ENCODE measurements at regions not wholly inside any gene's neighbourhood (a gene's known extent, or its start where the extent isn't known, plus 50 kb on each side); places are given as distances from the start of the nearest gene placed in this dataset.

DNA sequence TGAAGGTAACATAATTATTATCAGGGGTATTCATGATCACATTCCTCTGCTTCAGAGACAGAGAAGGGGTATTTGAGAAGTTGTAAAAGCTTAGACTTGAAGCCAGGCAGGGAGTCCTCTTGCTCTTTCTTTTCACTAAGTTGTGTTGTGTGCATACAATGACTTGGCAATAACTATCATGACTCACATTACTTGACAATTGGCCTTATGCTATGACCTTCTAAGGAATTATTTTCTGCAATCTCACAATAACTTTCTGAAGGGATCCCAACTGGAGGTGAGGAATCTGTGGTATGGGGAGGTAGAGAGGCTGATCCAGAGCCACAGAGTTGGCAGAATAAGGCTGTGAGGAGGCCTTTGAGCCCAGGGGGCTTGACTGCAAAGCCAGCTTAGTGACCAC lies 622.3 kb downstream of the MTRR start:
- no peak for DNase-seq
- no peak overlapping the region for H3K4me3 Mint-ChIP-seq
- no peaks in the 10 kb centered on the region for H3K27me3 Mint-ChIP-seq (ENCODE audit: low read depth in 3 of 3)
- H3K36me3 Mint-ChIP-seq = no peaks in the 10 kb centered on the region
- H3K27ac Mint-ChIP-seq = no peak overlapping the region
- H3K4me1 Mint-ChIP-seq = no peaks in the 10 kb centered on the region
- peaks cover 8 to 29% (median 16%) of the 10 kb centered on the region in 6 donors for H3K9me3 Mint-ChIP-seq

DNA sequence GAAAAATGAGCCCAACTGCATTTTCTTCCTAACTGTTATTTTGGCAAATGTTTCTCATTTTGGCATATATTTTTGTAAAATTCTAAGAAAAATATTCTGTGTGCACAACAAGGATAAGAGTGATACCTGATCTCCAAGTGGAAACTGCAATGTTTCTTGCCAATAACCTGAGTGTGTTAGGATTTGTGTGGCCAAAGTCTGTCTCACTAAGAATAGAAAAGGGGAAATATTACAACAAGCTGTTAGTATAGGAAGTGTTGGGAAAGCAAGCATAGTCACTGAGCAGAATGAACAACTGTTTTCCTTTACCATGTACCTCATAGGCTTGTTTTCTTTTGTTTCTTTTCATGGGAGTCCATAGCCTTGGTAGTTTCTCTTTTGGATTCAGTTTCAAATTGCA lies 624.2 kb downstream of the MTRR start:
- Mint-ChIP-seq H3K4me1 (no peaks in the 10 kb centered on the region), H3K9me3 (peaks cover 8 to 44% (median 21%) of the 10 kb centered on the region in 6 donors), H3K27ac (no peak overlapping the region), H3K36me3 (no peaks in the 10 kb centered on the region), H3K4me3 (no peak overlapping the region), H3K27me3 (ENCODE audit: low read depth in 3 of 3) (peaks cover 0 to 2% (median 0%) of the 10 kb centered on the region in 3 donors)
- no peak for DNase-seq

DNA sequence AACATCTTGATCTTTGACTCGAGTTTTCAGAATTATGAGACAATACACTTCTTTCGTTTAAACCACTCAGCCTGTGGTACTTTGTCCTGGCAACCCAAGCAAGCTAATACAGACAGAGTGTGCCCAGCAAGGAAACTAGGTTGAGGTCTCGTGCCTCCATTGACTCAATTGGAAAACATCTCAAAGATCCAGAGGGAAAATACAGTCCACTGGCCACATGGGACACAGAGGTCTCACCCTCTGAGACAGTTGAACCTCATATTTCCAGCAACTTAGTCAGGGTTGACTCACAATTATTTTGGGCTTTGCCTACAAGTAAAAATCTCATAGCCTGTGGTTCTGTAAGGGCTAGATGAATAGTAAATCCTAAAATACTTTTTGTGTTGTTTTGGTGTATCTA lies 631.5 kb downstream of the MTRR start:
- no peak overlapping the region for H3K27ac Mint-ChIP-seq
- H3K9me3 Mint-ChIP-seq = peaks cover 4 to 39% (median 15%) of the 10 kb centered on the region in 6 donors
- no peak for DNase-seq
- peaks cover 0 to 2% (median 0%) of the 10 kb centered on the region in 3 donors for H3K27me3 Mint-ChIP-seq (ENCODE audit: low read depth in 3 of 3)
- H3K4me3 Mint-ChIP-seq = no peak overlapping the region
- no peaks in the 10 kb centered on the region for H3K36me3 Mint-ChIP-seq
- H3K4me1 Mint-ChIP-seq = no peaks in the 10 kb centered on the region

DNA sequence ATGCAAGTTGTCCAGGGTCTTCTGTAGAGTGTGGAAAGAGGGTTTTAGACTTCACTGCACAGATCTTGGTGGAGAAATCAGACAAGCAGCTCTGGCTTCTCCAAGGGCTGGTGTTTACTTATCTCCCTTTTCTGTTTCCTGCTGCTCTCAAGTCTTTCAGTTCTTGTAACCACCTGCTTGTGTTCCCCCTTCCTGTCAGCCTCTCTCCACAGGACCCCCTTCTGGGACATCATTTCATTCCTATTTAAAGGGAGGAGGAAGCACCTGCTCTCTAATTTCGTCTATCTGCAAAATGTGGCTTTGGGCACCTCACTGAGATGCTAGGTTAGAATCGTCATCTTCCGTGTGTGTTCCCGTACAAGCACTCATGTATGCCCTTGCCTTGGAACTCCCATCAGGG lies 636.2 kb downstream of the MTRR start:
- Mint-ChIP-seq H3K27me3 (ENCODE audit: low read depth in 3 of 3) (peaks cover 0 to 2% (median 0%) of the 10 kb centered on the region in 3 donors), H3K36me3 (no peaks in the 10 kb centered on the region), H3K27ac (no peak overlapping the region), H3K9me3 (peaks cover 5 to 15% (median 6%) of the 10 kb centered on the region in 6 donors), H3K4me1 (no peaks in the 10 kb centered on the region), H3K4me3 (no peak overlapping the region)
- no peak for DNase-seq

DNA sequence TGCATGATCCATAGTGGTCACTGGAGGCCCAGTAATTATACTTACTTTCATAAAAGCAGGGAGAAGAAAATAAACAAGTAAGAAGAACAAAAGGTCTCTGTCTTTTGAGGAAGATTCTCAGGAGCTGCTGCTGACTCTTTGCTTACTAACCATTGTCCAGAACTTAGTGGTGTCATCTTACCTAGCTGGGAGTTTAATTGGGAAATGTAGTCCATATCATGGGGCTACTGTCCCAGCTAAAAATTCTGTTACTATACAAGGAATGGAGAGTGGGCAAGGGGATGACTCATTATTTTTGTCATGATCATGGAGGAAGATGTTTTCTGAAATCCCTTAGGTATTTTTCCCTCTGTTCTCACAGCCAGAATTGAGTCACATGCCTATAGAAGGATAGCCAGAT lies 639.3 kb downstream of the MTRR start:
- DNase-seq = no peak
- H3K27me3 Mint-ChIP-seq (ENCODE audit: low read depth in 3 of 3) = peaks cover 0 to 2% (median 0%) of the 10 kb centered on the region in 3 donors
- no peak overlapping the region for H3K27ac Mint-ChIP-seq
- no peaks in the 10 kb centered on the region for H3K4me1 Mint-ChIP-seq
- H3K9me3 Mint-ChIP-seq = peaks cover 6 to 13% (median 9%) of the 10 kb centered on the region in 6 donors
- H3K36me3 Mint-ChIP-seq = no peaks in the 10 kb centered on the region
- no peak overlapping the region for H3K4me3 Mint-ChIP-seq

DNA sequence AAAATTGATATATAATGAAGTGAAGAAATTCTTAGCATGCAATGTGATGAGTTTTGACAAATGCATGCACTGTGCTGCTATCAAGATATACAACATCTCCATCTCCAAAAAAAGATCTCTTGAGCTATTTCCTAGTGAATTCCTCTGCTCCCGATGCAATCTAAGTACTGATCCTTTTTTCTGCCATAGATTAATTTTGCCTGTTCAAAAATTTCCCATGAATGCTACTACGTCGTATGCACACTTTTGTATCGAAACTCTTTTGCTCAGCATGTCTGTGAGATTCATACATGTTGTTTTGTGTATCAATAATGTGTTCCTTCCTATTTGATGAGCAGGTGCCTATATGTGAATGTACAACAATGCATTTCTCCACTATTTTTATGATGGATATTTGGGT lies 647.4 kb downstream of the MTRR start:
- H3K27me3 Mint-ChIP-seq (ENCODE audit: low read depth in 3 of 3) = peaks cover 0 to 2% (median 0%) of the 10 kb centered on the region in 3 donors
- peaks cover 0 to 3% of the 10 kb centered on the region in 2 donors for H3K4me1 Mint-ChIP-seq
- H3K27ac Mint-ChIP-seq = no peak overlapping the region
- H3K36me3 Mint-ChIP-seq = peaks cover 0 to 3% (median 0%) of the 10 kb centered on the region in 3 donors
- peaks cover 4 to 25% (median 18%) of the 10 kb centered on the region in 6 donors for H3K9me3 Mint-ChIP-seq
- no peak overlapping the region for H3K4me3 Mint-ChIP-seq
- DNase-seq = no peak

DNA sequence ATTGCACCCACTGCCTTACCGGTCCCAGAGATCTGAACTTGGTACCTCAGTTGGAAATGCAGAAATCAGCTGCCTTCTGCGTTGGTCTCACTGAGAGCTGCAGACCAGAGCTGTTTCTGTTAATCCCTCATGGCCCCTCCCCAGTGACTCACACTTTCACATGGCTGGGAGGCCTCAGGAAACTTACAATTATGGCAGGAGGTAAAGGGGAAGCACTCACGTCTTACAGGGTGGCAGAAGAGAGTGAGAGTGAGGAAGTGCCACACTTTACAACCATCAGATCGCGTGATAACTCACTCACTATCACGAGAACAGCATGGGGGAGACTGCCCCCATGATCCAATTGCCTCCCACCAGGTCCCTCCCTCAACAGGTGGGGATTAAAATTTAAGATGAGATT lies 648.5 kb downstream of the MTRR start:
- H3K4me1 Mint-ChIP-seq = peaks cover 0 to 3% of the 10 kb centered on the region in 2 donors
- peaks cover 0 to 27% (median 17%) of the 10 kb centered on the region in 6 donors for H3K9me3 Mint-ChIP-seq
- peaks cover 0 to 3% (median 0%) of the 10 kb centered on the region in 3 donors for H3K36me3 Mint-ChIP-seq
- H3K4me3 Mint-ChIP-seq = no peak overlapping the region
- no peak overlapping the region for H3K27ac Mint-ChIP-seq
- no peak for DNase-seq
- peaks cover 0 to 2% (median 0%) of the 10 kb centered on the region in 3 donors for H3K27me3 Mint-ChIP-seq (ENCODE audit: low read depth in 3 of 3)

DNA sequence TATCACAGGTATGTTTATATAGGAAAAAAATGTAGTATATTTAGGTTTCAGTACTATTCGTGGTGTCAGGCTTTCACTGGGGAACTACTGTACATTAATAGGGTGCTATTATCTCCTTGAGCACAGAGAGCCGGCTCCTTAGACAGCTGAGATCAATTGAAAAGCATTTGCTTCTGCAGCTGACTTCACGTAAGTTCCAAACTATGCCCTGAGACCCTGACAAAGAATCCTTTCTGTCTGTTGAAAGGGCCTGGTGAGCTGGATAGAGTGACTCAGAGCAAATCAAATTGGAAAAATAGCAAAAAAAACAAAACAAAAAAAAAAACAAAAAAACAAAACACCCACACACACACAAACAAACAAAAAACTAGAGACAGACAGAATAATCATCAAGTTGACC lies 652.0 kb downstream of the MTRR start:
- Mint-ChIP-seq H3K27me3 (ENCODE audit: low read depth in 3 of 3) (no peaks in the 10 kb centered on the region), H3K9me3 (peaks cover 2 to 17% (median 11%) of the 10 kb centered on the region in 6 donors), H3K36me3 (no peaks in the 10 kb centered on the region), H3K4me3 (no peak overlapping the region), H3K27ac (no peak overlapping the region), H3K4me1 (no peaks in the 10 kb centered on the region)
- no peak for DNase-seq

DNA sequence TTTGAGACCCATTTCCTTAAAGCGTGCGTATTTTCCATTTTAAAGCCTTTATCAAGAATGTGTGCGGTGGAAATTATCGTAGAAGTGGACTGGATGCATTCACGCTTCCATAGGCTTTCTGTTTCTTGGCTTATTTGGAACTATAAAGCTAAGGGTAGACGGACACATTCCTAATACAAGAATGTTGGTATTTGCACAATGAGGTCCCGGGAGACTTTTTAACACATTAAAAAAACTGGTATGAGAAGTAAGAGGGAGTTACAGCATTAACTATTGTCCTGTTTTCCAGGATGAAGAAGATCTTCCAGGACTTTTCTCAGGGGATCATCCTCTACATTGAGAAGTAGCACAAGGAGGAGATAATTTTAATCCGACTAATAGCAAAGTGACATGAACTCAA lies 653.0 kb downstream of the MTRR start:
- Mint-ChIP-seq H3K27ac (no peak overlapping the region), H3K36me3 (no peaks in the 10 kb centered on the region), H3K27me3 (ENCODE audit: low read depth in 3 of 3) (no peaks in the 10 kb centered on the region), H3K4me3 (no peak overlapping the region), H3K9me3 (peaks cover 2 to 17% (median 7%) of the 10 kb centered on the region in 6 donors), H3K4me1 (no peaks in the 10 kb centered on the region)
- DNase-seq = no peak

DNA sequence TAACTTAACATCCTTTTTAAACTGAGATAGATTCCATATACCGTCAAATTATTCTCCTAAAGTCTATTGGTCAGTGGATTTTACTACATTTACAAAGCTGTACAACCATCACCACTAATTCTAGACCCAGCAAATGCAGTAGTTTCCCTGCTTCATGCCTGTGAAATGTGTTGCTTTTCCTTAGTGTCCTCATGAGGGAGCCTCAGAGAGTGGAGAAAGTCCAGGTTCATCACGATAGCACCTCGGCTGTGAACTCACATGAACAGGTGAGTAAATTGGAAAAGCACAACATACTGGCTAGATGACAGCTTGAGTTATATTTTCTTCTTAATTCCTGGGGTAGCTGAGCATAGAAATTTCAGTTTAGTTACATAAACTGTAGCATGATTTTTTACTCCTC lies 653.7 kb downstream of the MTRR start:
- H3K9me3 Mint-ChIP-seq = peaks cover 2 to 17% (median 5%) of the 10 kb centered on the region in 6 donors
- DNase-seq = no peak
- H3K4me1 Mint-ChIP-seq = no peaks in the 10 kb centered on the region
- no peak overlapping the region for H3K27ac Mint-ChIP-seq
- H3K4me3 Mint-ChIP-seq = no peak overlapping the region
- no peaks in the 10 kb centered on the region for H3K36me3 Mint-ChIP-seq
- H3K27me3 Mint-ChIP-seq (ENCODE audit: low read depth in 3 of 3) = no peaks in the 10 kb centered on the region

DNA sequence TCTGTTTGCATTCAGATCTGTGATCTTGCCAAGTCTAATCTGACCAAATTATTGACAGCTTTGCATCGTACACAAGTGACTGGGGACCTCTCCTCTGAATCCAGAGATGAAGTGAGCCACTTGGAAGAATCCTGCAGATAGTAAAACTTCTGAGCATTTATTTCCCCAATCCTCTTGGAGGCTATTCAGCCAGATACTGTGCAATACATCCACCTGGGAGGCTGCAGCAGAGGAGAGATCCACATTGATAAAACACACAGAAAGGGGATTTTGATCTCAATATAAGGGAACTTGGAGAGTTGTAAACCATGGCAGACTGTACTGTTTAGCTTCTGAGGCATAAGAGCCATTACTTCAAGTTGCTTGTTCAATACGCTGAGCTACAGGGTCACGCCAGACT lies 654.6 kb downstream of the MTRR start:
- H3K4me1 Mint-ChIP-seq = no peaks in the 10 kb centered on the region

DNA sequence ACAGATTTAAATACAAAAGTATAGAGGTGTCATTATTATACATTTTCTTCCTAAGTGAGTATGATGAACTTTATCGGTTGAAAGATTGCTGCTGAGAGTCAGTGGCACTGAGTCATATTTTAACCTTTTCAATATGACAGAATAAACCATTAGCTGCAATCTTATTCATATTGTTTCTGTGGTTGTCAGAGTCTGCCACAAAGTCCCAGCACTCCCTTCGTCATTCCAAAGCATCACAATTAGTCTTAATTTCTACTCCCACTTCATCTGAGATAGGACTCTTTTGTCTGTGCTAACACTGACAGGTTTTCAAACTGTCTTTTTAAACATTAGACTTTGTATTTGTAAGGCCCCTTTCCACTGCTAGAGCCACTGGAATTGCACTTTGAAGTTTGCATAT lies 656.9 kb downstream of the MTRR start:
- DNase-seq = no peak
- Mint-ChIP-seq H3K4me3 (no peak overlapping the region), H3K27me3 (ENCODE audit: low read depth in 3 of 3) (no peaks in the 10 kb centered on the region), H3K4me1 (no peaks in the 10 kb centered on the region), H3K36me3 (no peaks in the 10 kb centered on the region), H3K9me3 (peaks cover 2 to 17% (median 6%) of the 10 kb centered on the region in 6 donors), H3K27ac (no peak overlapping the region)

More for the DNA sequence above, 654.6 kb downstream of the MTRR start:
- H3K27ac Mint-ChIP-seq = no peak overlapping the region
- DNase-seq = no peak
- peaks cover 2 to 20% (median 5%) of the 10 kb centered on the region in 6 donors for H3K9me3 Mint-ChIP-seq
- H3K36me3 Mint-ChIP-seq = no peaks in the 10 kb centered on the region
- no peak overlapping the region for H3K4me3 Mint-ChIP-seq
- no peaks in the 10 kb centered on the region for H3K27me3 Mint-ChIP-seq (ENCODE audit: low read depth in 3 of 3)

DNA sequence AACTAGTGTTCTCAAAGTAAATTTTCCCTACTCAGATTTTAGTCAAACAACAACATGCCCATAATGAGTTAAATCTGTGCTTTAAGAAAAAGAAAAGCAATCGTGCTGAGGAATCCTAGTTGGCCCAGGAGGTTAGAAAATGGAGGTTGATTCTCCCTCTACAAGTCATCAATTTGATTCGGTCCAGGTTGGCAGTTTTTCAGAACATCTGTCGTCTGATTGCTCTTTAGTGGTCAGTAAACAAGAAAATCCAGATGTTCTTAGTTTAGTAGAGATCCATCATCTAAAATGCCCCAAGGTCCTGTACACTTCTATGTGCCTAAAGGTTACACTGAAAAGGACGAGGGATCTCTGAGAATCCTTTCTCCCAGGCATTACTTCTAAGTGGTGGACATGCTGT lies 659.2 kb downstream of the MTRR start:
- Mint-ChIP-seq H3K4me3 (no peak overlapping the region), H3K27me3 (ENCODE audit: low read depth in 3 of 3) (no peaks in the 10 kb centered on the region), H3K27ac (no peak overlapping the region), H3K4me1 (no peaks in the 10 kb centered on the region), H3K9me3 (peaks cover 2 to 6% (median 6%) of the 10 kb centered on the region in 6 donors), H3K36me3 (no peaks in the 10 kb centered on the region)
- DNase-seq = no peak

DNA sequence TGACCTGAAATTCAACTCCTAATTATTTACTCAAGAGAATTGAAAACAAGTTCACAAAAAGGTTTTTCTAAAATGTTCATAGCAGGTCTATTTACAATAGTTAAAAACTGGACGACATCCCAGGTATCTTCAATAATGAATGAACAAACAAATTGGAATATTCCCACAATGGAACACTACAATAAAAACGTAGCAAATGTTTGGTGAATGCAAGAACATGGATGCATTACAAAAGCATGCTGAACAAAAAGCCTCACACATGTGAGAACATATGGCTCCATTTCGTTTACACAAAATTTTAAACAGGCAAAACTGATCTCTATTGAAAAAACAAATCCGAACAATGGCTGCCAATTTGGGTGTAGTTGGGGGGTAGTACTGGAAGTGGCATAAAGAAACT lies 669.9 kb downstream of the MTRR start:
- no peak for DNase-seq
- no peaks in the 10 kb centered on the region for H3K4me1 Mint-ChIP-seq
- H3K27me3 Mint-ChIP-seq (ENCODE audit: low read depth in 3 of 3) = no peaks in the 10 kb centered on the region
- no peak overlapping the region for H3K4me3 Mint-ChIP-seq
- no peaks in the 10 kb centered on the region for H3K36me3 Mint-ChIP-seq
- H3K27ac Mint-ChIP-seq = no peak overlapping the region
- peaks cover 11 to 31% (median 16%) of the 10 kb centered on the region in 6 donors for H3K9me3 Mint-ChIP-seq

DNA sequence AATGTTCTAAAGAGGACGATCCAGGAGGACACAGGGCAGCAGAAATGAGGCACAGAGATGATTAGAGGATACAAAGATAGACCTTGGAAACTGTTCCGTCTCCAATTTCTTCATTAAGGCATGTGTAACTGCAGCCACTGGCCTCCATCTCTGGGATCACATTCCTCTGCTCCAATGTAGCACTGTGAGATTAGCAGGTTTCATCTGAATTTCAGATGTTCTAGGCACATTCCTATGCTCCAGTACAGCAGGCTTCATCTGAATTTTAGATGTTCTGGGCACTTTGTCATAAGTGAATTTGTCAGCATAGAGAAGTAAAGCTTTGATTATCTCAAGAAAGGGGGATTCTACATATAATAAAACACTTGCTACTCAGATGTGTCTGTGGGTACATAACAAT lies 671.4 kb downstream of the MTRR start:
- H3K4me1 Mint-ChIP-seq = no peaks in the 10 kb centered on the region
- H3K9me3 Mint-ChIP-seq = peaks cover 7 to 27% (median 13%) of the 10 kb centered on the region in 6 donors
- no peaks in the 10 kb centered on the region for H3K36me3 Mint-ChIP-seq
- no peak overlapping the region for H3K4me3 Mint-ChIP-seq
- no peak overlapping the region for H3K27ac Mint-ChIP-seq
- DNase-seq = no peak
- no peaks in the 10 kb centered on the region for H3K27me3 Mint-ChIP-seq (ENCODE audit: low read depth in 3 of 3)
